ENCODE measurements at regions not wholly inside any gene's neighbourhood (a gene's known extent, or its start where the extent isn't known, plus 50 kb on each side); places are given as distances from the start of the nearest gene placed in this dataset.

- ATAC-seq = no peak
- Histone ChIP-seq H3K27ac (no peak overlapping the region), H3K4me3 (no peak overlapping the region), H3K36me3 (no peaks in the 10 kb centered on the region), H3K27me3 (no peaks in the 10 kb centered on the region), H3K4me1 (no peaks in the 10 kb centered on the region), H3K9me3 (peaks cover 0 to 6% (median 0%) of the 10 kb centered on the region in 3 donors)
- TF ChIP-seq POLR2A (IDR thresholded peaks at IDR 0.05) (no peak), CTCF (IDR thresholded peaks at IDR 0.05) (no peak), EP300 (IDR thresholded peaks at IDR 0.05) (no peak), POLR2AphosphoS5 (IDR thresholded peaks at IDR 0.05) (no peak)
- WGBS, 2 donors (ENCODE audit: low coverage in 1 of 2) = 80% methylated on average over 2 of the region's 3 CpGs; no CpG with 5 or more reads in 1 of the 2 donors
Observed at GRCh38 chr9:100937382-100937781, 91.1 kb upstream of the PLPPR1 start.

- Histone ChIP-seq H3K4me1 (no peaks in the 10 kb centered on the region), H3K27ac (no peak overlapping the region)
- 83% methylated on average over 1 of the region's 1 CpG; no CpG with 5 or more reads in 1 of the 2 donors for WGBS, 2 donors (ENCODE audit: low coverage in 1 of 2)
Observed at GRCh38 chr9:100938507-100938906, 90.0 kb upstream of the PLPPR1 start.

GRCh38 chr9:100939636-100940035, 88.9 kb upstream of the PLPPR1 start:
- H3K4me1 ChIP-seq = no peaks in the 10 kb centered on the region
- H3K27me3 ChIP-seq = no peaks in the 10 kb centered on the region
- no peak overlapping the region for H3K4me3 ChIP-seq
- TF ChIP-seq EP300 (IDR thresholded peaks at IDR 0.05) = no peak
- no peak for ATAC-seq
- H3K9me3 ChIP-seq = peaks cover 0 to 7% (median 0%) of the 10 kb centered on the region in 3 donors
- H3K27ac ChIP-seq = no peak overlapping the region
- no peaks in the 10 kb centered on the region for H3K36me3 ChIP-seq

More at GRCh38 chr9:100938507-100938906, 90.0 kb upstream of the PLPPR1 start:
- H3K4me3 ChIP-seq = no peak overlapping the region
- H3K36me3 ChIP-seq = no peaks in the 10 kb centered on the region
- no peak for ATAC-seq
- H3K9me3 ChIP-seq = peaks cover 0 to 6% (median 0%) of the 10 kb centered on the region in 3 donors
- no peaks in the 10 kb centered on the region for H3K27me3 ChIP-seq
- TF ChIP-seq EP300 (IDR thresholded peaks at IDR 0.05) (no peak), POLR2A (IDR thresholded peaks at IDR 0.05) (no peak), POLR2AphosphoS5 (IDR thresholded peaks at IDR 0.05) (no peak), CTCF (IDR thresholded peaks at IDR 0.05) (no peak)

- no peak for TF ChIP-seq POLR2AphosphoS5 (IDR thresholded peaks at IDR 0.05)
- TF ChIP-seq POLR2A (IDR thresholded peaks at IDR 0.05) = no peak
- TF ChIP-seq CTCF (IDR thresholded peaks at IDR 0.05) = no peak
- no peak for TF ChIP-seq EP300 (IDR thresholded peaks at IDR 0.05)
- no peaks in the 10 kb centered on the region for H3K9me3 ChIP-seq
- no peaks in the 10 kb centered on the region for H3K36me3 ChIP-seq
- 61 to 92% methylated on average over 2 to 3 of the region's 3 CpGs for WGBS, 2 donors (ENCODE audit: low coverage in 1 of 2)
- ATAC-seq = no peak
- no peaks in the 10 kb centered on the region for H3K27me3 ChIP-seq
- no peaks in the 10 kb centered on the region for H3K4me1 ChIP-seq
- H3K27ac ChIP-seq = no peak overlapping the region
- no peak overlapping the region for H3K4me3 ChIP-seq
Observed at GRCh38 chr9:100959226-100959625, 69.3 kb upstream of the PLPPR1 start.

Data from gastroesophageal sphincter (tissue), 4 donors.